ENCODE measurements at regions not wholly inside any gene's neighbourhood (a gene's known extent, or its start where the extent isn't known, plus 50 kb on each side); places are given as distances from the start of the nearest gene placed in this dataset.

GRCh38 chr16:26263406-26263805 lies 571.6 kb downstream of the HS3ST4 start:
- H3K9me1 ChIP-seq (ENCODE audit: control insufficient read depth, insufficient read depth, low read length): no peaks in the 10 kb centered on the region
- no TSS peak for BruUV-seq (replicated peaks)
- no peak overlapping the region for H3K4me2 ChIP-seq (ENCODE audit: insufficient read depth, low read length)
- no peak overlapping the region for H3K4me3 ChIP-seq
- H3K36me3 ChIP-seq (ENCODE audit: control insufficient read depth, insufficient read depth, low read length): no peaks in the 10 kb centered on the region
- TF ChIP-seq ZNF253 (CRISPR knock-in tag; conservative IDR thresholded peaks at IDR 0.05) (no peak), TCF7L2 (IDR thresholded peaks at IDR 0.05; ENCODE audit: low read depth, low read length) (no peak), ILF3 (IDR thresholded peaks at IDR 0.05; ENCODE audit: borderline replicate concordance) (no peak), BDP1 (IDR thresholded peaks at IDR 0.05; ENCODE audit: insufficient read depth, insufficient read length) (no peak), KHSRP (IDR thresholded peaks at IDR 0.05) (no peak), E2F3 (CRISPR knock-in tag; IDR thresholded peaks at IDR 0.05) (no peak), ZKSCAN8 (CRISPR knock-in tag; IDR thresholded peaks at IDR 0.05) (no peak), ZNF224 (CRISPR knock-in tag; IDR thresholded peaks at IDR 0.05) (no peak), ZNF184 (CRISPR knock-in tag; IDR thresholded peaks at IDR 0.05) (no peak), TAL1 (IDR thresholded peaks at IDR 0.05) (no peak), ZBTB2 (IDR thresholded peaks at IDR 0.05) (no peak), STAG1 (CRISPR knock-in tag; IDR thresholded peaks at IDR 0.05; ENCODE audit: borderline replicate concordance) (no peak), CSDE1 (IDR thresholded peaks at IDR 0.05) (no peak), RBM14 (IDR thresholded peaks at IDR 0.05; ENCODE audit: borderline replicate concordance, insufficient read depth, low read depth, low read length) (no peak), HEY1 (CRISPR knock-in tag; IDR thresholded peaks at IDR 0.05; ENCODE audit: borderline replicate concordance) (no peak)
- H2AFZ ChIP-seq (ENCODE audit: low read depth, low read length): no peak overlapping the region
- WGBS (ENCODE audit: insufficient coverage, low coverage, missing lambda C conversion rate): 0% methylated on average over 2 of the region's 2 CpGs
- no peaks in the 10 kb centered on the region for H3K27me3 ChIP-seq (ENCODE audit: control insufficient read depth in 2 of 2, insufficient read depth in 2 of 2, low read length in 2 of 2)
- FAIRE-seq: no peak
- POLR2A ChIA-PET: no interaction called here
- ATAC-seq: no peak
- no peak overlapping the region for H3K9ac ChIP-seq (ENCODE audit: insufficient read depth in 1 of 2, low read depth in 2 of 2, low read length in 2 of 2)
- H3K4me1 ChIP-seq (replicated peaks in 1 of 2; ENCODE audit: control insufficient read depth in 2 of 2, insufficient read depth in 2 of 2, low read length in 2 of 2): no peaks in the 10 kb centered on the region
- H3K27ac ChIP-seq (ENCODE audit: extremely low read depth, low read depth, low read length): no peak overlapping the region
- CTCF ChIA-PET (ENCODE audit: low intra/inter-chr PET ratio): no interaction called here
- H4K20me1 ChIP-seq (replicated peaks; ENCODE audit: control insufficient read depth, insufficient read depth, low read length): no peaks in the 10 kb centered on the region
- H3K79me2 ChIP-seq (ENCODE audit: control insufficient read depth, insufficient read depth, low read length): no peaks in the 10 kb centered on the region
- intact Hi-C loops (cut with micrococcal nuclease) (no loop called here), in situ Hi-C loops (cut with MboI) (no loop called here)
- H3K9me3 ChIP-seq (replicated peaks; ENCODE audit: control insufficient read depth, insufficient read depth, low read depth, low read length): no peaks in the 10 kb centered on the region
- peak in 1 of 4 experiments; percentile 3 for DNase-seq (ENCODE audit: extremely low read depth in 1 of 4, low spot score in 3 of 4)
